Testis (tissue), 2 donors: ENCODE measurements at regions not wholly inside any gene's neighbourhood (a gene's known extent, or its start where the extent isn't known, plus 50 kb on each side); places are given as distances from the start of the nearest gene placed in this dataset.

Experiments
- CTCF ChIP-seq, 3 experiments: fragments of 450-650 bp in 2 of 3; fragments of 200-600 bp in 1 of 3; sonication (generic) in 1 of 3; IDR thresholded peaks; one replicate each; pipeline ENCODE4 v1.5.1; 2016 to 2019; ENCODE audit warnings: antibody characterized with exemption in 3 of 3, mild to moderate bottlenecking in 2 of 3, moderate library complexity in 1 of 3
- POLR2A ChIP-seq: fragments of 450-650 bp; IDR thresholded peaks from one replicate; pipeline ENCODE4 v1.6.1; 2017; ENCODE audit warnings: antibody characterized with exemption, mild to moderate bottlenecking, moderate library complexity

- no peak for TF ChIP-seq CTCF (IDR thresholded peaks at IDR 0.05)
- TF ChIP-seq POLR2A = no peak
Observed at GRCh38 chr2:143877876-143878530, 641.9 kb downstream of the ZEB2 start.
